AG09309 (cell line): ENCODE measurements at regions not wholly inside any gene's neighbourhood (a gene's known extent, or its start where the extent isn't known, plus 50 kb on each side); places are given as distances from the start of the nearest gene placed in this dataset.

Experiments used
- DNase-seq: peaks from one replicate; pipeline ENCODE4 v3.0.0-alpha.2; 2010; ENCODE audit warnings: low read depth
- H3K4me3 ChIP-seq: 2 replicates; pipeline ENCODE4 v1.5.1; 2011; ENCODE audit warnings: mild to moderate bottlenecking, low read depth, low read length, moderate library complexity; ENCODE audit not compliant: control insufficient read depth
- TF ChIP-seq, protein P1 (sequence below): IDR thresholded peaks from 2 replicates; pipeline ENCODE4 v1.5.1; 2011; ENCODE audit warnings: mild to moderate bottlenecking, low read depth, low read length, inconsistent platforms; ENCODE audit not compliant: insufficient read depth, control insufficient read depth; ENCODE audit errors: missing control alignments

DNA sequence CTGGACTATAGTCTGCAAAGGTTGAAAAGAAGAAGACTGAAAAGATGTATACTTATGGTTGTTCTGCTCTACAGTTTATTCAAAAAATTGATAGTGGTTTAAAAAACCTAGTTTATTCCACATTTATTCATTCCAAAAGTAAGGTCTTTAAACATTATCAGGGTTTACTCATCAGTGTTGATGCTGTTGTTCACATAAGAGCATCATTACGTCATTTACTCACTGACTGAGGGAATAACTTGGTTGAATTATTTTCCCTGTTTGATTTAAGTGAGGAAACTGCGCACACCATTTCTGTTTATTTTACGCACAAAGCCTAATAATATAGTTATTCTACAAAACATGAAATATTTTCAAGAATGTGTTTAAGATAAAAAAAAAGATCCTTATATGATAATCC lies 303.1 kb upstream of the PRKD1 start:
- TF ChIP-seq, protein P1, sequence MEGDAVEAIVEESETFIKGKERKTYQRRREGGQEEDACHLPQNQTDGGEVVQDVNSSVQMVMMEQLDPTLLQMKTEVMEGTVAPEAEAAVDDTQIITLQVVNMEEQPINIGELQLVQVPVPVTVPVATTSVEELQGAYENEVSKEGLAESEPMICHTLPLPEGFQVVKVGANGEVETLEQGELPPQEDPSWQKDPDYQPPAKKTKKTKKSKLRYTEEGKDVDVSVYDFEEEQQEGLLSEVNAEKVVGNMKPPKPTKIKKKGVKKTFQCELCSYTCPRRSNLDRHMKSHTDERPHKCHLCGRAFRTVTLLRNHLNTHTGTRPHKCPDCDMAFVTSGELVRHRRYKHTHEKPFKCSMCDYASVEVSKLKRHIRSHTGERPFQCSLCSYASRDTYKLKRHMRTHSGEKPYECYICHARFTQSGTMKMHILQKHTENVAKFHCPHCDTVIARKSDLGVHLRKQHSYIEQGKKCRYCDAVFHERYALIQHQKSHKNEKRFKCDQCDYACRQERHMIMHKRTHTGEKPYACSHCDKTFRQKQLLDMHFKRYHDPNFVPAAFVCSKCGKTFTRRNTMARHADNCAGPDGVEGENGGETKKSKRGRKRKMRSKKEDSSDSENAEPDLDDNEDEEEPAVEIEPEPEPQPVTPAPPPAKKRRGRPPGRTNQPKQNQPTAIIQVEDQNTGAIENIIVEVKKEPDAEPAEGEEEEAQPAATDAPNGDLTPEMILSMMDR, result no peak
- no peak overlapping the region for H3K4me3 ChIP-seq
- DNase-seq, result no peak

DNA sequence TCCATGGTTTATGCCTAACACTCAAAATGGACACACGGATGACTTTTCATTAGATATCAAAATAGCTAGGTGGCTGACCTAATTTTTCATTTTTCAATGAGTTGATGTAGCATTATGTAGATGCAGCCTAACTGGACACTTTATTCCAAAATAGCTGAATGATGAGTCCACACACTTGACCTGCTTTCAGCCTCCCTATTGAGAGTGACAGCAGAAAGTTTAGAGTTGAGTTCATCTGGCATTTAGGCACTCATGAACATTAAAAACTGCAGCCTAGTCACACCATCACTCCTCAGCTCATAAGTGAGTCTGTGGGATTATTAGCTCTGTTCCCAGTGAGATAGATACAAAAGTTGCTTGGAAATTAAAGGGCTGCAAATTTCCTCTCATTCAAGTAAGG lies 307.3 kb upstream of the PRKD1 start:
- TF ChIP-seq, protein P1, result no peak
- no peak for DNase-seq
- no peak overlapping the region for H3K4me3 ChIP-seq

DNA sequence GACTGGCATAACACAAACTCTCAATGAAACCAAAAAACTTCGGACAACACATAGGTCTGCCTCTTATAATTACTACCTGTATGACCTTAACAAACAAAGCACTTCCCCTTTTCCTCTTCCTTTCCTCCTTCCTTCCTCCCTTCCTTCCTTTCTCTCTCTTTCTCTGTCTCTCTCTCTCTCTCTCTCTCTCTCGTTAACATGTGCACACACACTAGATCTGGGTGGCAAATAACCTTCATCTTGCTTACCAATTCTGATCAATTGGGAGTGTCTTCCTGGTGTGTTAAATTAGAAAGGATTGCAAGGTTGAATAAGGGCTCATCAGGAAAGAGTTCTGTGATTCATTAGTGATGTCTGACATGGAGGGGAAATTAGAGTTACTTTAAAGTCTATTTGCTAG lies 307.8 kb upstream of the PRKD1 start:
- TF ChIP-seq, protein P1, result no peak

DNA sequence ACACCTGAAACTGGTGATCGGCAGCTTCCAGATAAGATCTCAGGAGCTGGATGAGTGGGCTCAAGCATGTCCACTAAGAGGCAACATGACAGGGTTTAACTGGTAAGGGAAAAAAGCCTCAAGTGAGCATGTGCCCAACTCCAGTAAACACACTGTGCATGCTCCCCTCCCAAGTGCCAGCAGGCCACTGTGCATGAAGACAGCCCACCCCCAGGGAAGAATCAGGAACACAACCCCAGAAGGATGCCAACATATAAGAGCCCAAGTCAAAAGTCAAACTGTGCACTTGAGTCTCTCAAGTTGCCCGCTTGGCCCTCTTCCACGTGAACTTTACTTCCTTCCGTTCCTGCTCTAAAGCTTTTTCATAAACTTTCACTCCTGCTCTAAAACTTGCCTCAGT lies 311.3 kb upstream of the PRKD1 start:
- H3K4me3 ChIP-seq, result no peak overlapping the region
- no peak for DNase-seq
- TF ChIP-seq, protein P1, result no peak

More for the DNA sequence above, 307.8 kb upstream of the PRKD1 start:
- no peak for DNase-seq
- H3K4me3 ChIP-seq, result no peak overlapping the region

DNA sequence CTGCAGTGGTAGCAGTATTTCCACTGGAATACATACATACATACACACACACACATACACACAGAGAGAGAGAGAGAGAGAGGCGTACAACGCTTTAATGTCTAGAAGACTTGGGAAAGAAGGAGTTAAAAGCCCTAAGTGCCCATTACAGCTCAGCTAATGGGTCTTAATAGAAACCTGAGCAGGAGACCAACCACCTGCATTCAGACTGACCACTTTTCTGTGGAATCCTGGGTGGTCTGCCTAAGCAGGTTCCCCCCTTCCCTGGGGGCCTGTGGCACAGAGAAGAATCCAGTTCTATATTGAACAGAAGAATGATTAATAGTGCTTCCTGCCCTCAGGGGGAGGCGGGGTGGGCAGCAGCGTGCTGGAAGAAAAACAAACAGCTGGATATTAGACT lies 312.4 kb upstream of the PRKD1 start:
- TF ChIP-seq, protein P1, result no peak
- no peak overlapping the region for H3K4me3 ChIP-seq
- no peak for DNase-seq

DNA sequence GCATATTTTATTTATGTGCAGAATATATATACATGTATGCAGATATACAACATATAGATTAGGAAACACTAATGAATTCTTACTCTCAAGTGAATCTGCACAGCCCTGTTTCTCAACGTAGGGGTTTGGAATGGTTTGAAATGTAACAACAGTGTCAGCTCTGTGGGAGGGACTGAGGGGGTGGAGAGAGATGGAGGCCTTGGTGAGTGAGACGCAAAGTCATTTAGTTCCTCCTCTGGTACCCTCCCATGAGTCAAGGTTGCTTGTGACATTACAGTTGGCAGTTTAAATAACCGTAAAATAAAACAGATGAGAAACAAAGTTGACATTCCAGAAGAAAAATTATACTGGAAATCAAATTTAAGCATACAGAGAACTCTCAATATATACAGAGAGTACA lies 313.0 kb upstream of the PRKD1 start:
- no peak overlapping the region for H3K4me3 ChIP-seq
- no peak for DNase-seq
- TF ChIP-seq, protein P1, result no peak

DNA sequence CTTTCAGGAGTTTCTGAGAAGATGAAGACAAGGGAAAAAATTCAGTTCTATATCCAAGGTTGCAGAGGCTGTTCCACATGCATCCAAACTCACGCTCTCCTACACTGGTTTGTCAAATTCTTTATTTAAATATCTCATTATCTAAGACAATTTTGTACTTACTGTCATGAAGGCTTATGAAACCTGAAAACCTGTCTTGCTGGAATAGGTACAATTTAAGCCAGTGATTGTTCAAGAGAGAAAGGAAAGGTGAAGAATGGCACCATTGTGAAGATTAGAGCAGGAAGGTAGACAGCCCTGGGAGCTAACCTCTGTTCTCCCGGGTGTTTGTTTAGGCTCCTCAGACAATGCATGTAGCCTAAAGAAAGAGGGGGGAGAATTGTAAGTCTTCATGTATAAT lies 315.1 kb upstream of the PRKD1 start:
- TF ChIP-seq, protein P1, result no peak
- no peak for DNase-seq
- H3K4me3 ChIP-seq, result no peak overlapping the region
